Left lung (tissue), 4 donors: ENCODE measurements at regions not wholly inside any gene's neighbourhood (a gene's known extent, or its start where the extent isn't known, plus 50 kb on each side); places are given as distances from the start of the nearest gene placed in this dataset.

ENCODE experiments used
- ATAC-seq: fragments of 200-7000 bp; cut with Tn5 transposase; one replicate; pipeline ENCODE4 v1.9.1; 2020; ENCODE audit warnings: moderate library complexity
- DNase-seq, 4 donors: peaks; one replicate each; pipeline ENCODE4 v3.0.0-alpha.2; 2013 to 2020
- H3K27ac ChIP-seq, 2 donors: fragments of 200-600 bp; sonication (generic) in 1 of 2; one replicate each; pipeline versions ENCODE4 v1.5.0 to v1.8.0; 2020 to 2021
- H3K27me3 ChIP-seq, 2 donors: fragments of 200-600 bp; sonication (generic) in 1 of 2; one replicate each; pipeline versions ENCODE4 v1.5.0 to v1.8.0; 2020 to 2021
- H3K36me3 ChIP-seq, 2 donors: fragments of 200-600 bp; sonication (generic) in 1 of 2; one replicate each; pipeline versions ENCODE4 v1.5.0 to v1.8.0; 2020 to 2021
- H3K4me1 ChIP-seq, 2 donors: fragments of 200-600 bp; one replicate each; pipeline ENCODE4 v1.8.0; 2021
- H3K4me3 ChIP-seq, 2 donors: fragments of 200-600 bp; sonication (generic) in 1 of 2; one replicate each; pipeline versions ENCODE4 v1.5.0 to v1.8.0; 2020 to 2021; ENCODE audit warnings: mild to moderate bottlenecking in 1 of 2
- H3K9me3 ChIP-seq, 2 donors: fragments of 200-600 bp; sonication (generic) in 1 of 2; one replicate each; pipeline versions ENCODE4 v1.5.0 to v1.8.0; 2020 to 2021
- CTCF ChIP-seq, 2 donors: fragments of 200-600 bp; sonication (generic) in 1 of 2; IDR thresholded peaks; one replicate each; pipeline versions ENCODE4 v1.5.0 to v1.8.0; 2021; ENCODE audit warnings: antibody characterized with exemption in 2 of 2
- intact Hi-C, 2 donors: fragments of 100-400 bp; cut with DNase I; formaldehyde crosslinking; loops; one replicate each; pipeline versions ENCODE4 v1.11.2 to v1.14.2; 2022
- donor health status: DM: no; HTN: yes; CAD: no.
- donor health status: DM: no; HTN: no; CAD: no.

GRCh38 chr15:96878129-96878528 is 547.6 kb downstream of the NR2F2 start:
- no peaks in the 10 kb centered on the region for H3K36me3 ChIP-seq

GRCh38 chr15:96882121-96882772 is 551.7 kb downstream of the NR2F2 start:
- H3K4me3 ChIP-seq, result no peak overlapping the region
- H3K27ac ChIP-seq, result no peak overlapping the region
- DNase-seq, result peak in 1 of 4 donors; percentile 54
- no peaks in the 10 kb centered on the region for H3K4me1 ChIP-seq
- no peaks in the 10 kb centered on the region for H3K36me3 ChIP-seq
- TF ChIP-seq CTCF (IDR thresholded peaks at IDR 0.05), result no peak
- intact Hi-C loops, result no loop called here
- H3K27me3 ChIP-seq, result no peaks in the 10 kb centered on the region
- no peaks in the 10 kb centered on the region for H3K9me3 ChIP-seq
- ATAC-seq, result no peak

More at GRCh38 chr15:96878129-96878528, 547.6 kb downstream of the NR2F2 start:
- H3K4me1 ChIP-seq, result no peaks in the 10 kb centered on the region
- H3K9me3 ChIP-seq, result no peaks in the 10 kb centered on the region
- ATAC-seq, result no peak
- H3K27me3 ChIP-seq, result no peaks in the 10 kb centered on the region
- DNase-seq, result no peak
- no peak overlapping the region for H3K4me3 ChIP-seq
- no peak for TF ChIP-seq CTCF (IDR thresholded peaks at IDR 0.05)
- intact Hi-C loops, result no loop called here
- H3K27ac ChIP-seq, result no peak overlapping the region

GRCh38 chr15:96887730-96888129 is 557.2 kb downstream of the NR2F2 start:
- Histone ChIP-seq H3K27me3 (no peaks in the 10 kb centered on the region), H3K4me1 (no peaks in the 10 kb centered on the region), H3K27ac (no peak overlapping the region), H3K9me3 (no peaks in the 10 kb centered on the region), H3K4me3 (no peak overlapping the region), H3K36me3 (no peaks in the 10 kb centered on the region)
- DNase-seq (no peak), ATAC-seq (no peak)
- intact Hi-C loops, result no loop called here
- no peak for TF ChIP-seq CTCF (IDR thresholded peaks at IDR 0.05)

GRCh38 chr15:96888764-96889163 is 558.3 kb downstream of the NR2F2 start:
- H3K4me1 ChIP-seq, result no peaks in the 10 kb centered on the region
- no peaks in the 10 kb centered on the region for H3K27me3 ChIP-seq
- H3K27ac ChIP-seq, result no peak overlapping the region
- no peaks in the 10 kb centered on the region for H3K36me3 ChIP-seq
- H3K4me3 ChIP-seq, result no peak overlapping the region
- H3K9me3 ChIP-seq, result no peaks in the 10 kb centered on the region
- no peak for ATAC-seq
- no peak for DNase-seq
- intact Hi-C loops, result no loop called here
- TF ChIP-seq CTCF (IDR thresholded peaks at IDR 0.05), result no peak

- Histone ChIP-seq H3K27me3 (no peaks in the 10 kb centered on the region), H3K4me1 (no peaks in the 10 kb centered on the region), H3K9me3 (no peaks in the 10 kb centered on the region), H3K4me3 (peak overlapping the region; percentile 3 to 14), H3K27ac (peak overlapping the region; percentile 35 to 43), H3K36me3 (no peaks in the 10 kb centered on the region)
- intact Hi-C loops, result no loop called here
- no peak for TF ChIP-seq CTCF (IDR thresholded peaks at IDR 0.05)
- no peak for DNase-seq
- no peak for ATAC-seq
These were observed 559.4 kb downstream of the NR2F2 start for GRCh38 chr15:96889734-96890480.
